Fibroblast of the conjunctiva (primary cell): ENCODE measurements at regions not wholly inside any gene's neighbourhood (a gene's known extent, or its start where the extent isn't known, plus 50 kb on each side); places are given as distances from the start of the nearest gene placed in this dataset.

ENCODE experiments used
- DNase-seq: peaks from one replicate; pipeline ENCODE4 v3.0.0-alpha.2; 2010; ENCODE audit warnings: low read depth

GRCh38 chr6:121499666-121500065, 64.2 kb downstream of the GJA1 start:
- DNase-seq = no peak

DNA sequence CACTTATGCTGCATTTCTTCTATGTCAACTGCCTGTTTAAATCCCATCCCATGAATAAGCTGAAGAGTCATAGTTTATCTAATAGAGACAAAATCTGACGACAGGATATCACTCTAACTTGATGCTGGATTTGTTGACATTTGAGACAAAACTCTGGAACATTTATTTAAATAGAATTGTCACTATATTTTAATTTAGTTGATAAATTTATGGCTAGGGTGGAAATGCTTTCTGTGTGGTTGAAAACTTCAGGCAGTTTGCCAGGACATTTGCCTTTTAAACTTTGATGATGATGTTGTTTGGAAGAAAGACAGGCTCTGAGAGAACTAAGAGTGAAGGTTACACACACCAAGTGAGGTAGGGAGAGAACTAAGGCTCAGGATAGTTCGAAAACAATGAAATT, 68.1 kb downstream of the GJA1 start:
- no peak for DNase-seq

GRCh38 chr6:121504227-121504626, 68.8 kb downstream of the GJA1 start:
- peak; percentile 12 for DNase-seq

DNA sequence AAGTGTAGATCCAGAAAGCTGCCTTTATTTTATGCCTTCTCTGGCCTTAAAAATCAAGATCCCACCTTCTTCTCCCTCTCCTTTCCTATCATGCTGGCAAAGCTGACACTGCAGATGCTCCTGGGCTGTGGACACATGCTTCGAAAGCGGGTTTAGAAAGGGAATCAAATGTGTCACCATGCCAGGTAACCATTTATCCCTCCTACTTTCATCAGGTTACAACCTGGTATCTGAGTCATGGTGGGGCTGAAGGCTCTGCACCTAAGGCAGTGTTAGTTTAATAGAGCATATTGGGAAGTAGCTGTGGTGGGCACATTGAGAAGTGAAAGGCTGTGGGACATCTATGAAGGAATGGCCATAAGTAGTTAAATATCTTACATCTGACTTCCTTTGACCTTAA, 69.8 kb downstream of the GJA1 start:
- no peak for DNase-seq

- no peak for DNase-seq
Observed at GRCh38 chr6:121506761-121507754, 71.6 kb downstream of the GJA1 start.

- no peak for DNase-seq
Observed at GRCh38 chr6:121510568-121511177, 75.2 kb downstream of the GJA1 start.

GRCh38 chr6:121515630-121516265, 80.3 kb downstream of the GJA1 start:
- no peak for DNase-seq

DNA sequence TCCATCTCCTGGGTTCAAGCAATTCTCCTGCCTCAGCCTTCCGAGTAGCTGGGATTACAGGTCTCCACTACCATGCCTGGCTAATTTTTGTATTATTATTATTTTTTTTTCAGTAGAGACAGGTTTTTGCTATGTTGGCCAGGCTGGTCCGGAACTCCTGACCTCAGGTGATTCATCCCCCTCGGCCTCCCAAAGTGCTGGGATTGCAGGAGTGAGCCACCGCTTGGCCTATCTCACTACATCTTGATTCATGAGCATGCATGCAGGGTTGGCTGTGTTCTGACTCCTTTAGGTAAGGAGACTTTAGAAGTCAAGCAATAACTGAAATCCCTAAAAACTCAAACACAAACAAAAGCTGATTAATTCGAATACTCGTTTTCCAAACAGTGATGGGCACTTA, 80.9 kb downstream of the GJA1 start:
- DNase-seq = no peak

DNA sequence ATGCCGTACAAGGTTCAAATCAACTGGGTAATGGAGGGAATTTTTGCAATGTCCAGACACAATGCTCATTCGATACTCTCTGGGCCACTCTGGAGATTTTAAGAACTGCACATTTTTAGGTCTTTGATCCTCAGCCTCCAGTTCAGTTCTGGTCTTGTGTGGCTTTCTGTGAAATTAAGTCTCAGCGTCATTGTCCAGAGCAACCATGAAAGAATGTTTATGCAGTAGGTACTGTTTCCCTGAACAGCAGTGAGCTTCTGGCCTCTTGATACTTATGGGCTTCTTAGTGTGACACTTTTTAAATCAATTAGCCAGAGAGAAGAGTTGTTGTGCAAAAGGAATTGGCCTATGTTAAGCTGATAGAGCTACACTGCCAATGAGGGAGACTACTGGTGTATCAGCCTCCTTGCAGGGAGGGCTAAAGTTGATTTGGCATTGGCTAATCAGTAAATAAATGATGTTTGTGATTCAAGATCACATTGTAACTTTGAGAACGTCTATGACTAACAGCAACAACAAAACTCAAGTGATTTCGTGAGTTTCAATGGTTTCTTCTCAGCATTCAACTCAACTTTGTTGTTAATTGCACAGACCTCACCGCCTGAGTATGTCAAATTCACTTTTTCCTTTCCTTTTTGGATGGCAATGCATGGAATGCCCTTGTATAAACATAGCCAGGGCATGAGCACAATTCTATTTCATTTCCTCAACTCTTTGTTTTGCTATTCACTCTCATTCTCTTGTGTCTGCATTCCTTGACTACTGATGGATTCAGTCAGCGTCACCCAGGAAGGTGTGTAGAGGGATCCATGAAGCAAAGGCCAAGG, 85.1 kb downstream of the GJA1 start:
- DNase-seq = no peak

DNA sequence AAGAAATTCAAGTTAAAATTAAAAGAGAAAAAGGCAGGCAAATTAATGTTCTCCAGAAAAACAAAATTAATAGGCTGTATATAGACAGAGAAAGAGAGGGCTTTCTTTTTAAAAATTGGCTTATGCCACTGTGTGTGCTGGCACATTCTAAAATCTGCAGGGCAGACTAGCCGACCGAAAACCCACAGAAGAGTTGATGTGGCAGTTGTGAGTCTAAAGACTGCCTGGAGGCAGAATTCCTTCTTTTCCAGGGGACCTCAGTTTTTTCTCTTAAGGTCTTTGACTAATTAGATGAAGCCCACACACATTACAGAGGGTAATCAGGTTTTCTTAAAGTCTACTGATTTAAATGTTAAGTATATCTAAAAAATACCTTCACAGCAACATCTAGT, 85.7 kb downstream of the GJA1 start:
- no peak for DNase-seq

GRCh38 chr6:121522265-121522664, 86.8 kb downstream of the GJA1 start:
- peak; percentile 53 for DNase-seq

DNA sequence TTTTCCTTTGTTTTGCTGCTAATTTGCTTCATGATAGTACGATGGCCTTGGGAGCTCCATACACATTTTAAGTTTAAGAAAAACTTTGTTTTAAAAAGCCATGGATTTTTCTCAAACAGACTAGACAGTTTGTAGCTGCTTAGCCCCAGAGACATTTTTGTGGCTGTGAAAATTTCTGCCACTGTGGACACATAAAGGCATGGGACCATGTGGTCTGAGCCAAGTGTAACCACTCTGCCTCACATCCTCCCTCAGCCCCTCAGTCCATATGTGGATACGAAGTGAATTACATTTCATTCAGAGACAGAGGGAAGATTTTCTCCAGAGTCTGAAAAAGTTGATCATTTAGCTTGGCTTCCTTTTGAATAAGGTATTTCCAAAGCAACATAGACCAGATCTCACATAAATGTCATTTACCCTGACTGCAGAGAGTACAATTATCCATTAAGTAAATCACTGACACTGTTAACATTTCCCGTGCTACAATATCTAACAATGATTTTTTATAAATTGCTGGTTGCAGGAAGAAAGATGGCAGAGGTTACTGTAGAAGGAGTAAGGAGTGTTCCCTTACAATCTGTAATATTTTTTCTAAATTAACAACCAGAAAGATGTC, 87.4 kb downstream of the GJA1 start:
- DNase-seq = no peak

DNA sequence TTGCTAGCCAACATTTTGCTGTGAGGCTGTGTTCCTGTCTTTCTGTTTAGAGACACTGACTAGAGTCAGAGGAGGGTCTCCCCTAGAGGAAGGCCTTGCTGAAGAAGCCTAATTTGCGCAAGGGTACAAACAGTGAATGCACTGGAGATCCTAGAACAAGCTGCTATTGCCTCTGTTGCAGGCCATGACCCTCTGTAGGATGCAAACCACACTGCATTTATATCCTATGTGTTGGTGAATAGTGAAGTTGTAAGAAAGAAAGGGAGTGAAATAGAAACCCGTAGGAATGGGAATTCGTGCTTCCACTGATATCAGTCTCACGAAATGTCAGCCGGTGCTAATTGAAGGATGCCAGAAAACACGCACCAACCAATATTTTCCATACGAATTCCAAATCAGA, 88.2 kb downstream of the GJA1 start:
- DNase-seq = no peak

GRCh38 chr6:121526282-121526681, 90.8 kb downstream of the GJA1 start:
- no peak for DNase-seq

GRCh38 chr6:121531658-121532169, 96.3 kb downstream of the GJA1 start:
- DNase-seq = no peak

DNA sequence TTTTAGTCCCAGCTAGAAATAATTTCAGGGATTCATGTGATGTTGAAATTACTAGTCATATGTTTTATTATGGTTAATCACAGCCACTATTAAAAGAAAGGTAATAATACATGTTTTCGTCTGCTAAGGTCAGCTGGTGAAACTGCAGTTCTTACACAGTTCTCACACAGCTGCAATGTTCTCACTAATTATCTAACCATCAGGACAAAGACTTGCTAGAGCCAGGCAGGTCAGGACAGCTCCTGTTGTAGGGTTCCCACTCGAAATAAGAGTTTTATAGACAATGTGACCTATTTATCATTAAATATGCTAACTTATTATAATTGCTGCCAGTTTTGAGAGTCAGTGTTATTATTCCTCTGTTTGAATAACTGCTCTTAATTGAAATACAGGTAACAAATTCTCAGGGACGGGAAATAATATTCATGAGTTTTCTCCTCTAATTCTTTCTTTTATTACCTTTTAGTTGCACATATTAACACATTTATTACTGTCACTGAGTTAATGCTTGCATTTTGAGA, 97.9 kb downstream of the GJA1 start:
- DNase-seq = no peak

GRCh38 chr6:121535777-121536176, 100.3 kb downstream of the GJA1 start:
- DNase-seq = no peak

GRCh38 chr6:121536345-121536744, 100.9 kb downstream of the GJA1 start:
- DNase-seq = no peak

DNA sequence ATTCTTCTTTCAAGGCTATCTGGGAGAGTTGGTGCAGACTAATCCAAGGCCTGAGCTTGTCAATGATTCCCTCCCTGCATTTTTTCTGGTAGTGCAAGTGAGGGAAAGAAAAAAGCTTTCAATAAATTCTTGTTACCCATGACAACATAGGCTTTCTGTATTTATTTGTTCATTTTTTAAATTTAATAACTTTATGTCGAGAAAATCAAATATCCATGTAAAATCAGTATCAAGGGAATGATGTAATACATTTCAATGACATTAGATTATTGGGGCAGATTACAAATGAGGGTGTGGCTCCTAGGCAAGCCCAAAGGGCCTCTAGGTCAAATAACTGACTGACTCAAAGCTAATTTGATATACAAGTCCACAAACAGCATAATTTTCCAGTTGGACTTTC, 104.0 kb downstream of the GJA1 start:
- DNase-seq = no peak

GRCh38 chr6:121540210-121540609, 104.8 kb downstream of the GJA1 start:
- no peak for DNase-seq

GRCh38 chr6:121544691-121545090, 109.2 kb downstream of the GJA1 start:
- no peak for DNase-seq
